Stimulated activated CD8-positive, alpha-beta memory T cell treated with anti-CD3 and anti-CD28 coated beads, Interleukin-7, amount 100 ng/mL, for 24 hours (primary cell): ENCODE measurements at regions not wholly inside any gene's neighbourhood (a gene's known extent, or its start where the extent isn't known, plus 50 kb on each side); places are given as distances from the start of the nearest gene placed in this dataset.
"Not testable (repeated sequence)": the region's sequence is repeated elsewhere in the genome, so short reads cannot be mapped to it uniquely, and the experiment has no call there.

Source experiments
- DNase-seq: peaks from one replicate; pipeline ENCODE4 v3.0.0-alpha.2; 2020; ENCODE audit warnings: low read depth

DNA sequence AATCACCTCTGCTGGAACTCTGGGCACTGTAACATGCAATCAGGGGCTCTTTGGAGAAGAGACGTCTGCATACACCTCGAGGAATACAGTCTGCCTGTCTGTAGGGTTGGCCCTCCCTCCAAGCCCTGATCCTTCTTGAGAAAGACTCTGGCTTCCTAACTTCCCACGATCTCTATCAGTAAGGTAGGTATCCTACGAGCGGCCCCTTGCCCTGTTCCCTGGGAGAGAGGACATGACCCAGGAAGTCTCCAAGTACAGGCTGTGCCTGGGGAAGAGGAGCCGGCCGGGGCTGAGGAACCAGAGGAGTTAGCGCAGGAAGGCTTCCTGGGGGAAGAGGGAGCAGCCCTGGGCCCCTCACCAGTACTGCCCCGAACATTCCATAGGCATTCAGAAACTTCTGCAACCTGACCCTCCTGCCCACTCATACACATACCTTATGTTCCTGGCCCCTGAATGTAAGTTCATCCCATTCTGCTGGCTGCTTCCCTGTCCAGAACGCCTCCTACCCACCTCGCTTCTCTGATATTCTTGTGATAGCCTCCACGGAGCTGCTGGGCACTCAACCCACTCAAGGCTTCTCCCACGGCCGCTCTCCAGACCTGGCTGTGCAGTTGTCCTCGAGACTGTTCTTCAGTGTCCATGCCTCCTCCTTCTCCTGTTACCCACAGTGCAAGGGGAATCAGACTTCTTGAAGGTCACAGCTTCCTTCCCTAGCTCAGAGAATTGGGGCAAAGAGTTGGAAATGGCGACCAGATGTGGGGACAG lies 116.1 kb downstream of the CYP26B1 start:
- no peak for DNase-seq

- no peak for DNase-seq
These were observed 118.7 kb downstream of the CYP26B1 start for GRCh38 chr2:72028996-72029395.

DNA sequence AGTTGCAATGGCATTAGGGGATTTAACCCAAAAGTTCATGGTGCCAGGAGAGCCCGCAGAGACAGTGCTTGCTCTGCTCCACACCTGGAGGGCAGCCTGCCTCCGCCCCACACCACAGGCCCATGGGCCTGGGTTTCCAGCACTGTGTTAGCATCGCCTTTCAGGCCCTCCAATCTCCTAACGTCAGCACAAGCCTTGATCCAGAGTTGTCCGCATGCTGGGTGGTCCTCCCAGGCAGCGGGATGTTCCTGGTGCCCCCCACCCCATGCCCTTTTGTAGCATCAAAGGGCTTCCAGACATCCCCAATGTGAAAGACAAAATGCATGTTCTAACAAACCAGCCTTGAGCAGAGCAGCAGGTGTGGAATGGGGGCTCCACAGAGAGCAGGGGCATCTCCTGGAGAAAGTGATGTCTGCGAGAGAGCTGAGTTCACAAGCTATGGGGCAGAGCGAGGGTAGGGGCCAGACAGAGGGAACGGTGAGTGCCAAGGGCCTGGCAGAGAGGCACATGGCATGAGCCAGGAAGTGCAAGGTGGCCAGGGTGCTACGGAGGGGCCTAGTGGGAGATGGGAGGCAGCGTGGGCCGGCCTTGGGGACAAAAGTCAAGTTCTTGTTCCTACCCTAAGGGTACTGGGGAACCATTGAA lies 119.2 kb downstream of the CYP26B1 start:
- no peak for DNase-seq

DNA sequence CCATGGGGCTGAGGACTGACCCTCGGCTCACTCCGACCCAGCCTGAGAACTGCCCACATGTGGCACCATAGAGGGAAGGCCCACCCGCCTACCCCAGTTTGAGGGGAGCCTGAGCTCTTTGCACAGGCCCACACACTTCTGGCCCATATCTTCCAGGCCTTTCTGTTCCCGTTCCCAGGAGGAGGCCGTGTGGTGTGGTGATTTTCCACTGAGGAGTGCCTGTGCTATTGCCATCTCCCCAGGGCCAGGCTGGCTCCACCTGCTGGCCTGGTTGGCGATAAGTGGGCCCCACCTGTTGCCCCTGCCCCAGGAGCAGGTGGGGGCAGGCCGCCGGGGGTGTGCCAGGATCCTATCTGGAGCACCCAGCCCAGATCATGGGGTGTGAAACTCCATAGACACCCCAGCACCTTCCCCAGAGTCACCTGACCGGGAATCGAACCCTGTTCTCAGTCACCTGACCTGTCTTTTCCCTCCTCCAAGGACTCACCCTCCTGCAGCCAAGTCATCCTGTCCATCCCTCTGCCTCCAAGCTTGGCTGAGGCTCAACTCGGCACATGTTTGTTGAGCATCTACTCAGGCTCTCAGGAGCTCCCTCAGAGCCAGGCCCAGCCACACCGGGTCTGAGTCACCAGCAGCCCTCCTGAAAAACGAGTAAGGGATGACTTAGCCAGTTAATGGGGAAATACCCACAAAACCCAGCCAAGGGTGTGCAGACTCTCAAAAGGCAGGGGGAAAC lies 120.1 kb downstream of the CYP26B1 start:
- DNase-seq: no peak

DNA sequence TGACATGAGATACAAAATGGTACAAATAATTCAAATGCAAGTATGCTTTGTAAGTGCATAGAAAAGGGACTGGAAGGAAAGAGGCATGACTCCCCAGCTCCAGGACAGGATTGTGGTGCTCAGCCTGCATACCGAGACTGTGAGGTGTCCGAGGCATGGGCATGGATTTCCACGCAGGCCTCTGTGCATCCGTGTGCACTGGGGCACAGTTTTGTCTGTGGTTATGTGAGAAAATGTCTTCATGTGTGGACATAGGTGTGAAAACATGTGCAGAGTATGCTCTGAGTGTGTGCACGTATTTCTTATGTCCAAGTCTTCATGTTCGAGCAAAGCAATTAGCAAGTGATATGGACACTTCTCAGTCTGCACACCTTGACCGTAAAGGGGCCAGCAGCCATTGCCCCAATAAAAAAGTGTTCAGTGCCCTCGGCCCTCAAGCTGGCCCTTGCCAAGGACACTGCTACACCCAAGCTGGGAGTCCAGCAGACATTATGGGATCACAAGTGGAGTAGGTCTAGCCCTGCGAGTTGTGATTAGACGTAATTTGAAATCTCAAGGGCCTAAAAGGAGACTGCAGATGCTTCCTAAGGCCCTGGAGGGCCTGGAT lies 120.7 kb downstream of the CYP26B1 start:
- no peak for DNase-seq

- no peak for DNase-seq
These were observed 123.0 kb downstream of the CYP26B1 start for GRCh38 chr2:72024451-72025175.

- DNase-seq: no peak
These were observed 123.8 kb downstream of the CYP26B1 start for GRCh38 chr2:72023678-72024390.

- not testable (repeated sequence) for DNase-seq
These were observed 126.3 kb downstream of the CYP26B1 start for GRCh38 chr2:72021371-72021770.

DNA sequence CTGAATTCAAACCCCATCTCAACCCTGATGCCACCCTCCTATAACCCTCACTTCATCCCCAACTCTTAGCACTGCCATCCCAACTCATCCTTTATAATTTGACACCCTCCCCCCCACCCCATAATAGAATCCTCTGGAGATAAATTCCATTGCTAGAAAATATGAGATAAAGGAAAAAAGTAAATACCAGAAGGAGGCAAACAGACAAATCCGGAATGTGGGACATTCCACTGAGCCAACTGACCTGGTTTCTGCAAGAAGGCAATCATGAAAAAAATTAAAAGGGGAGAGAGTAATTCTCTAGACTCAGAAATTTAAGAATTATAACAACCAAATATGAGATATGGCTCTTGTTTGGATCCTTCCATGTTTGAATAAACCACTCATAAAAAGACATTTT lies 132.4 kb downstream of the CYP26B1 start:
- DNase-seq: no peak

DNA sequence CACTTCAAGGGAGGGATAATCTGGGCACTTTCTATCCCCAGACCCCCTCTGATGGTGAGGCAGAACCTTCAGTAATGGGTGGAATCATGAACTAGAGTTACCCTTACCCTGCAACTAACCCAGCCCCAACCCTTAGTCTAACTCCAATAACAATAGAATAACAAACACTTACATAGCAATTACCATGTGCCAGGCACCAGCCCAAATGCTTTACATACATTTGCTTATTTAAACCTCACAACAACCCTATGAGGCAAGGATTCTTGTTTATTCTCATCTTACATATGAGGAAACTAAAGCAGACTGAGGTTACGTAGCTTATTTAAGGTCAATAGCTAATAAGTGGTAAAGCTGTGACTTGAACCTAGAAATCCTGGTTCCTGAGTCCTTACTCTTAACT lies 132.8 kb downstream of the CYP26B1 start:
- DNase-seq: no peak

DNA sequence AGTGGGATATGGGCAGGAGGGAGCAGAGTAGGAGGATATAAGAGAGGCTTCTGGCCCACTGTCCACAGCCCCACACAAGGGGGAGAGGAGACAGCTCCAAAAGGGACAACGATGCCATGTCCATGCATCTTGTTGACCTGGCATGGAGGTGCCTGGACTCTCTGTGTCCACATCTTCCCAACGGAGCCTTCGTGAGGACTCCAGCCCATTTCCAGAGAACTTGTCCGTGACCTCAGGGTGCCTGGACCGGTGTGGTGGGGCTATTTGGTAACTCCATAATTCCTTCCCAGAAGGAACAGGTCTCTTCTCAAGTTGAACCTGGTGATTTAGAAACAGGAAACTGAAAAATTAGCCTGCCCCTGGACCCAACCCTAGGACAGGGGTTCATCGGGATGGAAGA lies 133.9 kb downstream of the CYP26B1 start:
- no peak for DNase-seq

- no peak for DNase-seq
These were observed 134.6 kb downstream of the CYP26B1 start for GRCh38 chr2:72012886-72013574.

- no peak for DNase-seq
These were observed 135.9 kb downstream of the CYP26B1 start for GRCh38 chr2:72011791-72012190.

GRCh38 chr2:72011370-72011689 lies 136.3 kb downstream of the CYP26B1 start:
- DNase-seq: no peak

- no peak for DNase-seq
These were observed 136.9 kb downstream of the CYP26B1 start for GRCh38 chr2:72010647-72011369.

- DNase-seq: no peak
These were observed 139.1 kb downstream of the CYP26B1 start for GRCh38 chr2:72008608-72009007.

DNA sequence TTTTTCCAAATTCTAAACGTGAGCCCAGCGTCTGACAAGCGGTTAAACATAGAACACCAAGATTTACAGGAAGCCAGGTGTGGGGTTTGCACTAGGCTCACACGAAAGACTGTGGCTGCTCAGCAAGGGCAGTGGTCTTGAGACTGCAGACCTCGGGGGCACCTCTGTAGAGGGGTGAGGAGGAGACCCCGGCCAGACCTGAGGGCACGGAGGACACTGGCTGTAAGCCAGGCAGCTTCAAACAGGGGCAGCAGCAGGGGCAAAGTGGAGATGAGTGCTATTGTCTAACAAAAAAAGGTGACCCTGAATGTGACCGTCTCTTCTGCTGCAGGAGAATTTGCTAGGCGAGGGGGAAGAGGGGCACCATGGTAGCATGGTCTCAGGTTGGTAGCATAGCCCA lies 140.3 kb downstream of the CYP26B1 start:
- DNase-seq: no peak

DNA sequence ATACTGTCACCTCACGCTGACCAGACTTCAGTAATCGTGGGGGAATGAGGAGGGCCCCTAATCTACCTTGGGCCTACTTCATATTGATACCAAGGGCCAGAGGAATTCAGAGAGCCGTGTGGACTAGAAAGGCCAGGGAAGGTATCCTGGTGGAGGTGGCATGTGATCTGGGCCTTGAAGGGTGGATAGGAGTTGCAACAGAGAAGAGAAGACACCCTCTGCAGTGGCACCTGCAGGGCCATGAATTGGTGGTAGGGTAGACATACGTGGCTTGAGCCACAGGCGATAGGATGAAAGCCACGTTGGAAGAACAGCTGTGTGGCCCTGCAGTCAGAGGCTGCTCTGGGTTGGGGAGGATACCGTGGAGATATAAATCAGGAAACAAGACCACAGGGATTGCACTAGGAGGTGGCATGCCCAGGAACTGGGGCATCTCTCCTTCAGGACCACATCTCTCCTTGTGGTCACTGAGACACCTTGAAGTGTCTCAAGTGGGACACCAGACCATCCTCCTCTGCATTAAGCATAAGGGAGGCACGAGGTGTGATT lies 141.4 kb downstream of the CYP26B1 start:
- no peak for DNase-seq

GRCh38 chr2:72004976-72005375 lies 142.7 kb downstream of the CYP26B1 start:
- no peak for DNase-seq
